CD4-positive, alpha-beta T cell treated with Interleukin-15 for 4 hours (primary cell): ENCODE measurements at regions not wholly inside any gene's neighbourhood (a gene's known extent, or its start where the extent isn't known, plus 50 kb on each side); places are given as distances from the start of the nearest gene placed in this dataset.
"Not testable (repeated sequence)": the region's sequence is repeated elsewhere in the genome, so short reads cannot be mapped to it uniquely, and the experiment has no call there.

Source experiments
- DNase-seq: peaks from one replicate; pipeline ENCODE4 v3.0.0-alpha.2; 2020; ENCODE audit warnings: low spot score

DNA sequence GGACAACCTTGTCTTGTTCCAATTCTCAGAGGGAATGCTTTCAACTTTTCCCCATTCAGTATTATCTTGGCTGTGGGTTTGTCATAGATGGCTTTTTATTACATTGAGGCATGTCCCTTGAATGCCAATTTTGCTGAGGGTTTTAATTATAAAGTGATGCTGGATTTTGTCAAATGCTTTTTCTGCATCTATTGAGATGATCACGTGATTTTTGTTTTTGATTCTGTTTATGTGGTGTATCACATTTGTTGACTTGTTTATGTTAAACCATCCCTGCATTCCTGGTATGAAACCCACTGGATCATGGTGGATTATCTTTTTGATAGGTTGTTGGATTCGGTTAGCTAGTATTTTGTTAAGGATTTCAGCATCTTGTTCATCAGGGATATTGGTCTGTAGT lies 885.6 kb upstream of the SLC39A10 start:
- DNase-seq = not testable (repeated sequence)

DNA sequence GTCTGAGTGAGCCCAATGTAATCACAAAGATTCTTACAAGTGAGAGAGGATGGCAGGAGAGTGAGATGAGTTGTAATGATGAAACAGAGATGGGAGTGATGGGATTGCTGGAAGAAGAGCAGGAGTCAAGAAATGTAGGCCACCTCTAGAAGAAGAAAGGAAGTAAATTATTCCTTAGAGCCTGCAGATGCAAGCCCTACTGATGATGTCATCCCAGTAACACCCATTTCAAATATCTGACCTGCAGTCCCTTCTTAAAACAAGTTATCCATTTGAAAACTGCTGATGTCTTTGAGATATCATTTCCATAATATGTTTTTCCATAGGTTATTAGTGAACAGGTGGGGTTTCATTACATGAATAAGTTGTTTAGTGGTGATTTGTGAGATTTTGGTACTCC lies 888.0 kb upstream of the SLC39A10 start:
- DNase-seq = no peak

DNA sequence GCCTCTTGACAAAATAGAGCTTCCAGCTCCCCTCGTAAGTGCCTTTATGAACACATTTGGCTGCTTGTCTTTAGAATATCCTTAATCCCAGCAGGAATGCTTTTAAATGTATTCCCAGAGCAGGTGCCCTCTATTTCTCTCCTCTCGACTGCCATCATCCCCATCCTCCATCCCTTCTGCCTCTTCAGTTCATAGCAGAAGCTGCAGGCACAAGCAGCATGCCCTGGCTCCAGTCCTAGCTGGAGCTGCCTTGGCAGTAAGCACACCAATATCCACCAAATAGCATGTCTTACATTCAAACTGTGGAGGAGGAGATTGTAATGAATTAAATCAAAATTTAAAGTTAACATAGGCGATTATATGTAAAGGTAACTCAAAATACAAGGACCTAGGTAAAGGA lies 891.3 kb upstream of the SLC39A10 start:
- DNase-seq = no peak

DNA sequence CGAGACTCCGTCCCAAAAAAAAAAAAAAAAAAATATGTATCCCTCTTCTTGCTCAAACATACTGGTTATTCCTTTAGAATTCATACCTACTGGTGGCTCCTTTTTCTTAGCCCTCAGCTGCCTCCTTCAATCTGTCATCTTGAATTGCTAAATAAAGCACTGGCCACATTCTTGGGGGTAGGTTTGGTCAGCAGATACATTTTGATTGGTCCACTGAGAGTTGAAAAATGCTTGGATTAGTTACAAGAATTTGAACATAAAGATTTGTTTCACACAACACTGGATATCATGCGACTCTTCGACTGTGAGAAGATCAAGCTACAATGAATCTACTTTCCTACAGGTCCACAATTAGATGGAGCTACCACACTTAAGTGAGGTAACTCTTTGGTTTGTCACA lies 906.1 kb upstream of the SLC39A10 start:
- no peak for DNase-seq

DNA sequence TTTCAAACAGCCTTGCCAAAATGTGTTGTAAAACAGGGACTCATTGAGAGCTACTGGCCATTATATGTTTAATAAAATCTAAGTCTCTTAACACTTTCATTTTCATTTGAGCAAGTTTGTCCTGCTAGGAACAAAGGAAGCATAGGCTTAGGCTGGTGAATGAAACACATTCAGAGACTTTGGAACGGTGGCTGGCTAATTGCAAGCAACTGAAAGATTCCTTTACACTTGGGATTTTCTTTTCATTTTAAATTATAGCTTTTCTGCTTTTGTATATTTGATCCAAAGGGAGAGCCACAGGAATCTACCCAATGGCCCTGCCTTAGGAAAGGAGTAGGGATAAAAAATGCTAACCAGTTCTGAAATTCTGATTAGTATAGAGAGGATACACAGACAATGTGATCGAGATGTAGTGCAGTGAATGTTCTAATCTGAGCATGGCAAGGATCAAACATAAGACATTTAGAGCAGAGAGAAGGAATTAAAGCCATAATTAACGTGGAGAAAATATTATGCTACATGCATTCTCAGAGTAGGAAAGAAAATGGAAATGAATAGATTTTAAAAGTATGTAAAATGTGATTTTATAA lies 911.4 kb upstream of the SLC39A10 start:
- DNase-seq = no peak

DNA sequence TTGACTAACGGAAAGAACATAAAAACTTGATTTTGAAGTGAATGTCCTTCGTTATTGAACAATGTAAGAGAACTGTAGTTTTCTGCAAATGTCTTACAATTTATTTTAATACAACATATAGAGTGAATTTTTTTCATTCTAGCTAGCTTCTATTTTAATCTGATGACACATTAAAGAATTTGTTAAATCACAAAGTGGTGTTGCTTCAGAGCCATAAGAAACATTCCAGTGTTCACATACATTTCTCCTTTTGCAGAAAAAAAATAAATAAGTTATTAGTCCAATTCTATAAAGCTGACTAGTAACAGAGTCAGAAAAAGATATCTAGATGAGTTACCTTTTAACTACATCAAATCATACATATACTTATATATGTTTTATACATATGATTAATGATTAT lies 914.3 kb upstream of the SLC39A10 start:
- no peak for DNase-seq

DNA sequence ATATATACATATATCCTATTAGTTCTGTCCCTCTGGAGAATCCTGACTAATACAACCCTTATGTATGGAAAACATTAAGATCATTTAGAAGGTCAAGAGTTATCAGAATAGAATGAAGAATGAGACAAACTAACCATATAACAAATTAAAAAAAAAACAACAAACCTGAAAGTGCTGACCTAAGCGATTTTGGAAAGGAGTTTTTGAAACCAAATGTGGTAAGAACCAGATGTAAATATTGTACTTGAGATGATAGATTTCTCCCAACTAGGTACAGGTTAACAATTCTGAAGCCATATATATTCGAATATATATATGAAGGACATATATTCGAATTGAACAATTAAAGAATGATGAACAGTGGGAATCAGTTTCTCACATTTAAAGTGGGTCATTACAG lies 917.8 kb upstream of the SLC39A10 start:
- DNase-seq = no peak

DNA sequence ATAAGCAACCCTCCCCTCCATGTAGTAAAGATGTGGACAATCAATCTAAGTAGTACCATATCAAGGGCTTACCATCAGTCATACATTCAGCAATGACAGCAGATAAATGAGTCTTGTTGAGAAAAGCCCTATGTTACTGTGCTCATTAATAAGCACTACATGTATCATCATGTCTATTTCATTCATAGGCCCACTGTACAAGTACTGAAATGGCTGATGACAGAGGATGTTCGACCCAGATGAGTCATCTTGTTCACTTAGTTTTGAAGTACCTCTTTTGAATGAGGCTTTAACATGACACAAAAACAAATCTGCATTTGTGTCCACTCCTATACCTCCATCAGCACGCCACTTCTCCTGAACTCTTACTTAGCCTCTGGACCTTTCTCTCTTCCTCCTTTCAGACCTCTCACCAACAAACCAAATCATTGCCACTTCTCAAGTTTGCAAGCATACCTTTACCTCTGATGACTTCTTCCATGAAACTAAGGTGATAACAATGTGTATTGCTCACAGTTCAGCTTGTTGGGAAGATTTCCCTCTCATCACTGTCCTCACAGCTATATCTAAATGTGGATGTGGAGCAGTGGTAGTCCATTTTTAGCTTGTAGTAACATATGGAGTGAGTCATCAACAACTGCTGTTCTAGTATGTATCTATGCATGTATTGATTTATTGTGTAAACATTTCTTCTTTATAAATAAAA lies 921.0 kb upstream of the SLC39A10 start:
- no peak for DNase-seq

DNA sequence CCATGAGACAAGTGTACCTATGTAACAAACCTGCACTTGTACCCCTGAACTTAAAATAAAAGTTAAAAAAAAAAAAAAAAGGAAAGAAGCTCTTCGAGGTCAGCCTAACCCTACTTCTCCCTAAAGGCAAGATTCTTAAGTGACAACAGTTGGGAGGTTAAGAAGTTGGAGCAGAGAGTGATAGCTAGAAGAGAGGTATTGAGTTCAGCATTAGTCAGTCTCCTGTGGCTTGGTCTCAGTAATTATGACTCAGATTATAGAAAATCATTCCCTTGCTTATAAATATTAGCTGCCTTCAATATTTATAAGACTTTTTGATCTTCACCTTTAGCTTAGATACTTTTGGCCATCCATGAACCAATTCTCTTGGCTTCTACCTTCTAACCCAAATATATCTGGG lies 926.8 kb upstream of the SLC39A10 start:
- no peak for DNase-seq

DNA sequence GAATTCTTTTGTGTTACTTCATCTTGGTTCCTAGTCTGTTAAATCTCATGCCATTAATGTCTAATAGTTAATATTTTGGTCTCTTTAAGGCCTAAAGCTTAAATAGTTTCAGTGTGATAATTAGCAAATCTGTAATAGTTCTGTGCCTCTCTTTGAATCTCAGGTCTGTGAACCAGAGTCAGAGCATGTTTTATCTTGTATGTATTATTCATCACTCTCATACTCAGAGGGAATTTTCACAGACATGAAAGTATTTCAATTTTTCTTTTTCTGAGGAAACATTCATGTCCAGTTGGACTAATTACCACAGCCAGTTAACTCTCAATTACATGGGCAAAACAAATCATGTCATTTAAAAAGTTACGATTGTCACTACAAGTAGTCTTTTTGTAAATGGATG lies 931.9 kb upstream of the SLC39A10 start:
- DNase-seq = no peak

DNA sequence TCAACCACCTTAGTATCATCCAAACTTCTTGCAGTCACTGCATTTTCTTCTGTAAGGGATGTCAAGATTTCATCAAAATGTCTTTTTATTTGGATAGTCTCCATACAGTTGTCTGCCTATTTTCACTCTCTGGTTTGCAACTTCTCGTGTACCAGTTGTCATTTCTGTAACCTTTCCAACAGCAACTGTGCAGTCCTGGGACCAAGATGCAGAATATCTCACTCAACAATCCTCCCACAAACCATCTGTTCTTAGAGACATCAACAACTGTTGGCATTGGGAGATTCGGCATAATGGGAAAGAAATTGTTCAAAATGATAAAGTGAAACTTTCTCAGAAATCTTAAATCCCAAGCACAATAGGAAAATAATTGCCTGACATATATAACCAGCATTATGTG lies 933.6 kb upstream of the SLC39A10 start:
- no peak for DNase-seq

DNA sequence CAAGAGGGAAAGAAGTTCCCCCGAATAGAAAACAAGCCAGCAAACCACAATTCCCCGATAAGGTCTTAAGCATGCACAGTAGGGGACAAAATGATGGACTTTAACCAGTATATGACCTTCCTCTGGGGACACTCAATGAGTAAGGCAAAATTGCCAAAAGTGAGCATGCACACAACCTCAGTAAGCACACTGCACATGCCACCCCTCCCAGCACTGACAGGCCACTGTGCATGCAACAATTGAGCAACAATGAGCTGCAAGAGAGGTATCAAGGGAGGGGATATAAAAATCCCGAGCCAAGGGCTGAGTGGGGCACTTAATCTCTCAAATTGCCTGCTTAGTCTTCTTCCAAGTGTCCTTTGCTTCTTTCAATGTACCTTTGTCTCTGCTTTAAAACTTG lies 935.8 kb upstream of the SLC39A10 start:
- DNase-seq = no peak

DNA sequence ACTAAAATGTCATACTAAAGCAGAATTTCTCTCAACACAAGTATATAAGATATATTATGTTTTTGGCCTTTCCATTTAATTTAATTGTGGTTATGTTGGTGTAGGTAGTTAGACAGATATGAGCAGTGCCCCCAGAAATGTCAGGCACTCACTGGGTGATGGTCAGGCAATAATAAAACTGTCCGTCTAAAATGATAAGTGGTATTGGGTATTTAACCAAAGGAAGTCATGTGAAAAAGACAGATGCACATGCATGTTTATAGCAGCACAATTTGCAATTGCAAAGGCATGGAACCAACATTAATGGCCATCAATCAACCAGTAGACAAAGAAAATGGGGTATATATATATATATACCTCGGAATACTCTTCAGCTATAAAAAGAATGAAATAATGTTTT lies 936.6 kb upstream of the SLC39A10 start:
- no peak for DNase-seq

DNA sequence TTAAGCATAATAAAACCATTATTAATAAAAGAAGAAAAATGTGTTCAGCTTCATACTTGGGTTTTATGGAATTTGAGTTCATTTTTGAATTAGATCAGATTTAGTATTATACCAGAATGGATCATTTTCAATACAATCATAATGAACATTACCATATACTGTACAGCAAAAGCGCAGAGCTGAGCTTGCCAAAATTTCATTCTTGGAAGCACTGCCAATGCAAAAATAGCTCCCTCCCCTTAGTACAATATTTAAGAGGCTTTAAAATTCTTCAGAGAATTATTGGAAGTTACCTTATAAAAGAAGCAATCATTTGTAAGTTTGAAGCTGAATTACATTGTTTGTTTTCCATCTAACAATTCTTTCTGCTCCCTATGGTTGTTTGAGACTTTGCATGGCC lies 938.1 kb upstream of the SLC39A10 start:
- DNase-seq = no peak

DNA sequence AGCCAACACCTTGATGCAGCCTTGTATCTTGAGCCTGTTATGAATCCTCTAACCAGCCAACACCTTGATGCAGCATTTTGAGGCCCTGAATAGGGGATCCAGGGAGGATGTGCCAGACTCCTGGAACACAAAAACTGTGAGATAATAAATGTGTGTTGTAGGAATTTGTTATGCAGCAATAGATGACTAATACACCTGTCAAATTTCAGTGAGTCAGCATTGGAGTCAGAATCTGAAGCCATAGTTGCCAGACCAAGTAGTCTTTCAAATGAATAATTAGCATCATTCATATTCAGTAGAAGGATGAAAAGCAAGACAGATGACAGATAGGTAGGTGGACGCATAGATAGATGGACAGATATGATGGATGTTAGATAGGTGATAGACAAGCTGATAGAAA lies 942.5 kb upstream of the SLC39A10 start:
- no peak for DNase-seq

DNA sequence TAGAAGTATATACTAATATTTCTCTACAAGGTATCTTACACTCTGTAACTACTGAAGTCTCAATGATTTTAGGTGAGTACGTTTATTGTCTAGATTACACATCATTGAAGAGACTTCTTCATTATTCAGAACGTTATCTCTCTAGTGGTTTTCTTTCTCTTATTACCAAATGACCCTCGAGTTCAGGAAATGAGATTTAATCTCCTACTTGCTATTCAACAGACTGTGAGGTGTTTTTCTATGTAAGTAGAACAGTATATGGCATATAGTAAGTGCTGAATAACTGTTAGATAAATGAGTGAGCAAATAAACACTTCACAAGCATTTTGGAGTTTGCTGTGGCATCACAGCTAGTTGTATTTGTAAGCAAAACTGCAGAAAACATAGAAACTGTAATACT lies 947.2 kb upstream of the SLC39A10 start:
- DNase-seq = no peak

DNA sequence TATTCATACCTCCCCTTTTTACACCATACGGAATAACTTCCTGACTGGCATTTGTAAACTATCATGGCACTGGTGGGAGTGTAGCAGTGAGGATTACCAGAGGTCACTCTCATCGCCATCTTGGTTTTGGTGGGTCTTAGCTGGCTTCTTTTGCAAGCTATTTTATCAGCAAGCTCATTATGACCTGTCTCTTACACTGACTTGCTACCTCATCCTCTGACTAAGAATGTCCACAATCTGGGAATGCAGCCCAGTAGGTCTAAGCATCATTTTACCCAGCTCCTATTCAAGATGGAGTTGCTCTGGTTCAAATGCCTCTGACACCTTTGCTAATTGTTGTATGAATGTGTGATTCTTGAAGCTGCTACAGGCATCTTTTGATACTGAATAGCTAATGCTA lies 950.8 kb upstream of the SLC39A10 start:
- no peak for DNase-seq

DNA sequence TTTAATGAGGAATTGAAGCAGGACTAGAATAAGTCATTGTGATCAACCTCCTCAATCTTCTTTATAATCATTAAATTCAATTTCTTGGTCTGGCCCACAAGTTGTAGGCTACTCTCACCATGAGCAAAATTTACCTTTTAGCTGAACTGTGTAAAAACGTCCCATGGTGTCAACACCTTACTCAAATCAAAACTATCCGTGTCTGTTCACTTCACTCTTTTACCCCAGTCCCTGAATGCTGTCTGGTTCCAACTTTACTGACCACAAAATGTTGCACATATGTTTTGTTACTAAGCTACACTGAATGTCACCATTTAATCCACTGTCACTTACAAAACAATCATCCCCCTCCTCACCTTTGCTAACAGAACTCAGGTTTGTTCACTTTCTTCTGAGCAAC lies 951.6 kb upstream of the SLC39A10 start:
- DNase-seq = no peak

DNA sequence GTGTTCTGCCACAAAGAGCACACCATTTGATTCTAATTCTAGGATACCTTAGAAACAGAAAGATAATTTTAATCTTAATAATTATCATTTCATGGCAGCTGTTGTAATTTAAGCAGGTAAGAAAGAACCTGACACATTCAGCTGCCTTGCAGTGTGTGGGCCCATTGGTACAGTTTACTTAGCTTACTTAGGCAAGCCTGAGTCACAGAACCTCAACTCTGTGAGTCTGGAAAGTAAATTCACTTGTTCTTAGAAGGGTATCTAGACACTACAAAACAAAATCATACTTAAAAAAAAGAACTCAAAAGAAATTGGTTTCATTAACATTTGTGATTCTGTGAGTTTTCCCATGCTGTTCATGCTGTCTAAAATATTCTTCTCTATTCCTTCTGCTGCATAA lies 956.3 kb upstream of the SLC39A10 start:
- DNase-seq = no peak

DNA sequence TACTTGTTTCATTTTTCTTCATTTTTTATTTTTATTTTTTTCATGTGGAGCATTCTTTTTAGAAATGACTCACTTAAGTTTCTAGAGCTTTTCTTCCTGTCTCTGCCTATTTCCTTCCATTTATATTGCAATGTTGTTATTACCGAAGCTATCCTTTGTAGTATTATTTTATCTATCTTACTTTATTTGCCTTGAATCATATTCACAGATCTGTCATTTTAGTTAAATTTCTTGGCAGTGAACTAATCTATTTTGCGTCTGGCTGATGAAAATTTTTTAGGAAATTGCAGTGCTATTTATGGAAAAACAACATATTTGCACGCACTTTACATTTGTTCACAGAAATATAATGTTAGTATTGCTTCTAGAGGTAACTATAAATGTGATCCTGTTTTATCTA lies 956.9 kb upstream of the SLC39A10 start:
- no peak for DNase-seq

DNA sequence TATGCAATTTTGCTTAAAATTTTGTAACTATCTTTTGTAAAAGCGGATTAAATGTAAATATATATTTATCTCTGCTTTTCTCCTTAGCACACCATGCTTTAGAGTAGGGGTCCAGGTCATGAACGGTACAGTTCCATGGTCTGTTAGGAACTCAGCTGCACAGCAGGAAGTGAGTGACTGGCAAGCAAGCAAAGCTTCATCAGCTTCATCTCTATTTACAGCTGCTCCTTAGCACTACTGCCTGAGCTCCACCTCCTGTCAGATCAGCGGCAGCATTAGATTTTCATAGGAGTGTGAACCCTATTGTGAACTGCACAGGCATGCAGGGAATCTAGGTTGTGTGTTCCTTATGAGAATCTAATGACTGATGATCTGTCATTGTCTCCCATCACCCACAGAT lies 959.0 kb upstream of the SLC39A10 start:
- no peak for DNase-seq

DNA sequence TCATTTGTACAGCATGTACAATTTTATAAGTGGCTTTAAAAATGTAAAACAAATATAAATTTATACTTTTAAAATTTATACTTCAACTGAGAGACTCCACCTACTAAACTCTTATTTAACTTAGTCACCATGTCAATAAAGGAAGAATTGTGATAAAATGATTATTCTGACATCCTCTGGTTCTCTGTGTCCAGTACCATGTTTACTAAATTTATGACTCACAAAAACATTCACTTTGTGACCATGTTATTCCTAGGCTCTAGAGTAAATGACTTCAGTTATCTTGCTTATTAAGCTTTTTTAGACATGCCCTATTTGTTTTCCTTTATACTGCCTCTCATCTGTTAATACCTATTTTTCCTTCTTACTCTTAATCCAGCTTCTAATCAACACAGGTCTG lies 959.6 kb upstream of the SLC39A10 start:
- no peak for DNase-seq

DNA sequence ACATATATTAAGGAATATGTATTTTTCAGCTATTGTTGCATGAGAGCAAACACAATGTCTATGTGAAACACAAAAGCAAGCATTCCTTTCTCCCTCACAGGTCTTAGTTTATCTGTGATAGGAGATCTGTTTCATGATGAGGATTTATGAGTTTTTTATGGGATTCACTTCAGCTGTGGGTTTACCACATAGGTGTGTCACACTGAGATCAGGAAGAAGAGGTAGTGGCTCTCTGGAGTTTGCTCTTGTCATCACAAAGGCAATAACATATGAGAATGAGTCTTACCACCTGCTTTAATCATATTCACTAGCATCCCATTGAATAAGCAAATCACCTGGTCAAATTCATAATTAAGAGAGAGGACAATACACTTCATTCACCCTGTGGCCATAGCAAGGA lies 960.3 kb upstream of the SLC39A10 start:
- no peak for DNase-seq

DNA sequence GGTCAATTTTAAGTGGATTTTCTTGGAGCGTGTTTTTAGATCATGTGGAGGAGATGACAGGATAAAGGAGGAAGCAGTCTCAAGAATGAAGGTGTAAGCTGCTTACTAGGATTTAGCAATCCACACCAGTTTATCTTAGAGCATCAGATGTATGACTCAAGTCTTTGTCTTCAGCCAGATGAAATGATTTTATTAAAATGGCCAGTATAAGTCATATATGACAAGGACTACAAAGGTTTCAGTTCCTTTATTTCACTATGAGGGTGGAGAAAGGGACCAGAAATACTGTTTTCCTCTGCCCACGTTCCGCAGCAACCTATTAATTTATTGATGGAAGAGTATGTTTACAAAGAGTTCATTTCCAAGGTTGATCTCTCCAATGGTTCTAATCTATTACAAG lies 970.5 kb upstream of the SLC39A10 start:
- no peak for DNase-seq
